Right renal pelvis (tissue), 4 donors: ENCODE measurements at regions not wholly inside any gene's neighbourhood (a gene's known extent, or its start where the extent isn't known, plus 50 kb on each side); places are given as distances from the start of the nearest gene placed in this dataset.
A peak's percentile ranks its signal among the peaks of the same experiment; 100 is the strongest.

Source experiments
- DNase-seq, 4 donors: peaks; one replicate each; pipeline ENCODE4 v3.0.0-alpha.2; 2013; ENCODE audit warnings: low read depth in 4 of 4, low spot score in 3 of 4, missing footprints in 1 of 4

DNA sequence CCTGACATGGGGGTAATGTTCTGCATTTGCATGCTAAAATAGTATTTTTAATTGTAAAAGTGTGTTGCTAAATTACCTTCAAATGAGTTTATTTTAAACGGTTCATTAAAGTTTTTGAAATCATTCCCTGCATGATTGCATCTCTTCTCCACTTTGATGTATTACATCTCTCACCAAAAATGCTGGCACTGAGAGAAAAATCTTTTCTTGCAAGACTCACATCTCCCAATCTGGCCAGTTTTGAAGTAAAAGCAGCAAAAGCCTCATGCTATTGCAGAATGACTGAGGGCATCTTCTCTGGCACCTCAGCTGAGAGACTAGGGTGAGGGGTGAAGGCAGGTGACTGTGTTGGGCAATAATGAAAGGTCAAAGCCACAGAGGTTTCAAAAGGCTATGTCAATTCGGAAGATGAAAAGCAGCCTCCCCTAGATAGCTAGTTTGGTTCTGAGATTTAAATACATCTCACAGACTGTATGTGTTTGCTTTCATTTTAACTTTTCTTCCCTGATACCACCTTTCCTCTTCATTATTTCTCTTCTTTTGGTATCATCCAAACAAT, 292.2 kb upstream of the RAG2 start:
- DNase-seq: no peak

DNA sequence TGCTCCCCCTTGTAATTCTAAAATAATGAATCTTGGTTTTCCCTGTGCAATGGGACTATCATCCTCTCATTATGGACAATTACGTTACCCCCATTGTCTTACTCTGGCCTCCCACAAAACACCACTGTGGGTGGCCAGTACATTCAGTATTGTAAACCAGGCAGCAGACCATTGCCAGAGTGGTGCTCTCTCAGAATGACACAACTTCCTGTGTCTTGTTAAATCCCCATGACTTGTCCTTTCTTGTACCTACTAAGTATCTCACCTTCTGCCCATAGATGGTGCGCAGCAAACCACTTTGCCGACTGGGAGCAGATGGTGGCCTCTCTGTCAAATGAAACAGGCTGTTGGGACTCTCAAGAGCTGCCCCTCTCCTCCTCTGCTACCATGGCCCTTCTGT, 287.1 kb upstream of the RAG2 start:
- DNase-seq: no peak

DNA sequence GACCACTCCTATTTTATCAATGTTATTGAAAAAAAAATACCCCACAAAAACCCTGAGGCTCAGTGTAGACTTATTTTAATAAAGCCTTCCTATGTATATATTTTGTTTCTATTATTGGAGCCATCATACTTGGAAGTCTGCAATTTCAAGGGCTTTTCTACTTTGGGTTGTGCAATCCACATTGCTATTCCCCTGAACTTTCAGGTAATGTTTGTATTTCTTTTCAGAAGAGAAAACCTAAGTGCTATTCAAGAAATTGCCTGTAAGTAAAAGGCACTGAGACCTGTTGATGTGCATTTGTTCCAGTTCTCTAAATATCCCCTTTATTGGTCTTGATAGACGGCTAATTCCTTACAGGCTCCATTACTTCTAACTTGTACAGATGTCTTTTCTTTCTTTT, 280.7 kb upstream of the RAG2 start:
- no peak for DNase-seq

DNA sequence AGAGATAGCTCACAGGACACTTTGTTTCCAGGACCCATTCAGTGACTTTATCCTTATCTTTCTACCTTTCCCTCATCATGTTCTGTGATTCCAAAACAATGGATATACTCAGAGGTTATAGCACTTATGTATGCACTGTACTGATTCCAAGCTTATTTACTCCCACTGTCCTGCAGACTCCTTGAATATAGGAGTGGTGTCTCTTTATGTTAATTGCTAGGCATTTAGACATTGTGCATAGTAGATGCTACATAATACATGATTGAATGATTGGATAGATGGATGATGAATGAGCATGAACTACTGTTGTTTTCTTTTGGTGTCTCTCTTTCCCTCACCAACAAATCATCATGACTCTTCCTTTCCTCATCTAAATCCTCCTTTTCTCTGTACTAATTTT, 279.1 kb upstream of the RAG2 start:
- DNase-seq: no peak

DNA sequence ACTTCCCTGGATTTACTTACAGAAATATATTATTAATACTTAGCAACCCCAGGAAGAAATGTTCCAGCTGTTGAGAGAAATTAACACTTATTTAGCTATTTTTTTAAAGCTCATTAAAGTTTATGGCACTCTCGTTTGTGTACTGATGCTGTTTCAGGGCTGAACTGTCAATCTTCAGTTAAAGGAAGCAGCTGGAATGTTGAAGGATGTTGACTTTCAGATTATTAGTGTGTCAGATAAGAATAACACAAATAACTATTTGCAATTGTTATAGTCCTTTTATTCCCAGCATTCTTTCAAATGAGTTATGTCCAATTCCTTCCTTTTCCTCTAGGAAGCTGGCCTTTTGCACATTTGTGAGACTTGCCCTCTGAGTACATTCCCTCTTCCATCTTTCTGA, 278.2 kb upstream of the RAG2 start:
- no peak for DNase-seq

DNA sequence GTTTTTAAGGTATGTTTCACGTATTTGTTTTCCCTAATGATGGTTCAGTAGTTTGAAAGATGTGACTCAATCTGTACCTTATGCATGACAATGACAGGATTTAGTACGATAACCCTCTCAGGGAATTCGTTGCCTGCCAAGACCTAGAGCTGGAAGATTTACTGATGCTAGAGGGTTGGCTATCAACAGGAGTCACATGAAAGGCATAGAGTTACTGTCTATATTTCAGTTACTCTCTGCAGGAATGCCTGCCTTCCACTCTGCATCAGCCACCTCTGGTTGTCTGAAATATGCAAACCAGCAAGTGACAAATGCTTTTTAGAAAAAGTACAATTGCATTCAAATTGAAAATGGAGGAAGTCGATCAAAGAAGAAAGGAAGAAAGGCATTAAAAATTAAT, 276.3 kb upstream of the RAG2 start:
- no peak for DNase-seq

DNA sequence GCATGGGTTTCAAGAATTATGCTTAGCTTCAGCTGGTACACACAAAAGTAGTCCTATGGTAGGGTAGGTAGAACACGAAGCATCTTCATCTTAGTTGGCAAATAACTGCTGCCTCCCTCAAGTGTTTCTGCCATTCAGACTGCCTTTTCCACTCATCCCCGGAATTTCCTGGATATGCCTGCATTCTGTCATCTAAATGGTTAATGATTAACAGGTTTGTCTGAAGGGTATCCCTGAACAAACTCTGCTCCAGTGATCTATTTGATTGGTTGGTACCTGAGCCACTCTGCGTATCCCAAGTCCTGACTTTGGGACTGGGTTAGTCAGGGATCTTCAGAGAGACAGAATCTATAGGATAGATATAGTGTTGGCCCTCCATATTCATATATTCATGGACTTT, 272.3 kb upstream of the RAG2 start:
- DNase-seq: no peak

DNA sequence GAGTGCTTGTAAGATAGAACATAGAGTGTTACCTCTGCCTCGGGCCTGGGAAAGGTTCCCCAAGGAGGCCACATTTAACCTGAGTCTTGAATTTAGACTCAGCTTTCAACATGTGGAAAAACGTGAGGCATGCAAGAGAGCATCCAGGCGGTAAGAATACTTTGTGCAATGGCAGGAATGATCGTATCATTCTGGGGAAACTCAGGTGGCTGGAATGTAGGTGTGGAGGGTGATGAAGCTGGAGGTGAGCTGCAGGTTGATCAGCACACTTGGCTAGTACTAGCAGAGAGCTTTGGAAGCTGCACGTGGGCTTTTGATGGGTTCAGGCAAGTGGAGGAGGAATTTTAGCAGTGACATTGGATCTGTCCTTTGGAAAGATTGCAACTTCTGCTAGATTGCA, 270.3 kb upstream of the RAG2 start:
- DNase-seq: no peak

DNA sequence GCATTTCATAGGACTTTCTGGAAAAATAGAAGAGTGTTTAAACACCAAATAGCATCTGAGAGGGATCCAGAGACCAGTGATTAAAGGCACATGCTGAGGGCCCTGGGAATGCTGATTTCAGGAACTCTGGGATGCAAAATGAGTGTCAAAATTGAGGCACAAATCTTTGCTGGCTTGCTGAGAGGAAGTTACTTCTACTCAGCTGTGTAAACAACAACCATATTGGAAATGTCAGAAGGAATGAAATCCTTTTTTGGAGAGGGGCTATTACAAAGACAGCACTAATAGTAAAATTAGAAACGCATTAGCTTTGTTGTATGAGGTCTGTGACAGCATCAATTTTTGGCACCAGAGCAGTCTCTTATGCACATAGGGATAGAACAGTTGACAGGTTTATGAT, 267.8 kb upstream of the RAG2 start:
- DNase-seq: peak in 1 of 4 donors; percentile 23

DNA sequence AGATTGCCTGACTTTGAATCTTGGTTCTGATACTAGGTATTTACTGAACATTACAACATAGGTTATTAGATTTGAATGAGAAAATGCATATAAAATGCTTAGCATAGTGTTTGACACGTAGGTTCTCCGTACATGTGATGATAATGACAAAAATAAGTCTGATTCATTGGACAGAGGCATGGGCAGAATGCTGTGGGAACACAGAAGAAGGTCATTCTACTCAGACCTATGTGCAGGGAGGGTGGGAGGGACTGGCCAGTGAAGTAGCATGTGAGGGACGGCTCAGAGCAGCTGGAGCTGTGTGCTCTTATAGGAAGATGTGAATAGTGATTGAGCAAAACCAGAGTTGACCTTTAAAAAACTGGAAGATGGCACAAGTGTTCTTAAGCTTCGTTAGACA, 256.8 kb upstream of the RAG2 start:
- DNase-seq: no peak

DNA sequence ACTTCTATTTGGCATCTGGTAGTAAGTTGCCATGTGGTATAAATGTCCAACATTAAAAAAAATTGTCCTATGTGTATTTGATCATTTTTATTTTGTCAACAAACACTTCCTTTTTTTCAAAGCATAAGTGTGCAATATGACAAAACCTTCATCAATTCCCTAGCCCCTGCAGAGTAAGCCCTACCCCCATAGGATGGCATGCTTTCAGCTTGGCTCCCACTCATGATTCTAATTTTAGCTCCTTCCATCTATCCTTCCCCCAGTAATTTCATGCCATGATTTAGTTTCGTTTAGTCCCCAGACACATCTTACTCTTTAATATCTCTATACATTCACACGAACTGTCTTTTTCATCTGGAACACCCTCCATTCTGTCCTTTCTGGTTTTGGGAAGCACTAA, 250.6 kb upstream of the RAG2 start:
- no peak for DNase-seq

DNA sequence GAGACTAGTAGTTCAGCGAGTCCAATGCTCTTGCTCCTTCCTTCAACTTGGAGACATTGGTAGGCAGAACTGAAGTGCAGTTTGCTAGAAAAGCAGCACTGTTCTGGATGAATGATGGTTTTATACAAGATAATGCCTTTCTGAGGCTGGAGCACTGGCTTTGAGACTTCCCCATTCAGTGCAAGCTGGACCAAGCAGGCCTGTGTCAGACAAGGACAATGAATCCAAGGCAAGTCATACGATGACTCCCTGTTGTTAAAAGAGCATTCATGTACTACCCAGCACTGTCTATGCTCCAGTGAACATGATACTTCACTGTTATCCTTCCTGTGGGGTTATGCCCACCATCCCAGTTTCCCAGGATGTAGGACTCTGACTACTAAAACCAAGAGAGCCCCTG, 242.3 kb upstream of the RAG2 start:
- DNase-seq: no peak

DNA sequence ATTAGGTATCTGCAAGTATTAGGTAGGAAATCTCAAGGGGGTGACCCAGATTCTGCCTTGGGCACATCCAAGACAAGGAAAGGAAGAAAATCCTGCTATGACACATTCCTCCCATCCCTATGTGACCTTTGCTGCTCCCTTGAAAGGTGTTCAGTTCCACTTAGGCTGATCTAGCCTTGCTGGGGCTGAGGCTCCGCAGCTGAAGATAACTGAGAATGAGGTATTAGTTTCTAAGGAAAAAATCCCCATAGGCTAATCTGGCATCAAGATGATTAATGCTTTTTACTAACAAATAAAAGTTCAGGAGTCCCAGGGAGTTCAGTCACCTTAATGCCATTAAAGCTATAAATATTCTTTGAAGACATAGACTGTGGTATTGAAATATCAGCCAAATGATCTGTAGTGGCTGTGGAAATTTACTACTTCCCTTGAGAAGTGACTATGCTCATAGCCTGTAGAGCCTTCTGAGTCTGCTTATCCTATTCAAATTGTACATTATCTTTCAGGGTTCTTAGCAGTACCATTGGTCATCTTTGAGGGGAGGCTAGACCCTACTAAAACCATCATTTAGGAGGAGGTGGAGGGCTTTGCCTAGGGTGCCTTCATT, 239.9 kb upstream of the RAG2 start:
- DNase-seq: no peak

DNA sequence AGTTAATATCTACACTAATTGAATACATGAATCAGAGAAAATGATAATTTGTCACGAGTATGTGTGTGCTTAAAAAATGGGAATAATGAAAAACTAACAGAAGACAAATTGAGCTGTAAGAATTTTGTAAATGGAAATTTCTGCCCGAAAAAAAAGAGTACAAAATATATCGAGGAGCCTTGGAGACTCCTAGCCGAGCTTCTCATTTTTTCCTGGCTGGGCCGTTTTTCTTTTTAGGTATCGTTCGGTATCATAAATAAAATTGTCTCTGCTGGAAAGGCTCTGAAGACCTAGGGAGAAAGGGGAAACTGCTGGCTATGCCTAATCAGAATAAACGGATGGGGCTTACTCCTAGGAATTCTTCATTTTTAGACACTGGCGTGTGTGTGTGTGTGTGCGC, 227.2 kb upstream of the RAG2 start:
- no peak for DNase-seq

DNA sequence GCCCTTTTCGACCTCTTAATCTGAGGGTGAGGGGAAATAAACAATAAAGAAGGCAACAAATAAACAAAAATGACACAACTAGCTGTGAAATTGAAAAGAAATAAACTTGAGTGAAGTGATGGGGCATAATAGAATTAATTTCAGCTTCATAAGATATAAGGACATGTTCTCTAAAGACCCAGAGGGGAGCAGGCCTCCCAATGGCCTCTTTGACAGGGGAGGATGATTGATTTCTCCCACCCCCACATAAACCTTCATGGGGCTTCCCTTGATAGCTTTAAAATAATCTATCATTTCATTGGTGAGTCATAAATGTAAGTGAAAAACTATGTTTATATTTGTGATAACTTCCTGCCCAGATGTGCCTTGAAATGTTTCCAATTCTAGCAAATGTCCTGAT, 226.3 kb upstream of the RAG2 start:
- no peak for DNase-seq

DNA sequence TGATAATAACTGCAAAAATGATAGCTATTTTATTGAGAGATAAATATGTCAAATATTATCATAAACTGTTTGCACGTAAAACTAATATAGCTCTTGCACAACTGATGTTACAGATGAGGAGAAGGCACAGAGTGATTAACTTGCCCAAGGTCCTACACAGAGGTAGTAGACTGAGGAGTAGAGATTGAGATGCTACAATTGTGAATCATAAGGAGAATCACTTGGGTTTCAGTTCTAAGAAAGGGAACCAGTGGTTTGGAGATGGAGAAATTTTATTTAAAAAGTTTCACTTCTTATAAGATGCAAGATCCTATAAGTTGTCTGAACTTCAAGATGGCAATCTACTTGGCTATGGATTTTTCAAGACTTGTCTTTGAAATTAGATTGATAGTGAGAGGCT, 224.8 kb upstream of the RAG2 start:
- DNase-seq: no peak

DNA sequence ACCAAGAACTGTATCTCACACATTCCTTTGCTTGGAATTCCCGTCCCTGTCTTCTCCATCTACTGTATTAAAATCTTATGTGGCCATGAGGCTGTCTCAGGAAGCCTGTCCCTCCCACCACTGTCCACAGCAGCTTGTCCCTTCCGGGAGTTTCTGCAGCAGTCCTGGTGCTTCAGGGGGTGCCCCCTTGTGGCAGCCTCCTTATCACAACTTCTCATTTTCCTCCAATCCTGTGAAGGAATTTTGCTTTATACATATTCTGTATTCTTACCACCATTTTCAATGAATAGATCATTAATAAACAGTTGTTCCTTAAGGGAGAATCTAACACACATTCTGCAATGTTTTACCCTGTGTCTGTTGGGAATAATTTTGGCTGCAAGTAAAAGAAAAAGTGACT, 220.4 kb upstream of the RAG2 start:
- DNase-seq: no peak

DNA sequence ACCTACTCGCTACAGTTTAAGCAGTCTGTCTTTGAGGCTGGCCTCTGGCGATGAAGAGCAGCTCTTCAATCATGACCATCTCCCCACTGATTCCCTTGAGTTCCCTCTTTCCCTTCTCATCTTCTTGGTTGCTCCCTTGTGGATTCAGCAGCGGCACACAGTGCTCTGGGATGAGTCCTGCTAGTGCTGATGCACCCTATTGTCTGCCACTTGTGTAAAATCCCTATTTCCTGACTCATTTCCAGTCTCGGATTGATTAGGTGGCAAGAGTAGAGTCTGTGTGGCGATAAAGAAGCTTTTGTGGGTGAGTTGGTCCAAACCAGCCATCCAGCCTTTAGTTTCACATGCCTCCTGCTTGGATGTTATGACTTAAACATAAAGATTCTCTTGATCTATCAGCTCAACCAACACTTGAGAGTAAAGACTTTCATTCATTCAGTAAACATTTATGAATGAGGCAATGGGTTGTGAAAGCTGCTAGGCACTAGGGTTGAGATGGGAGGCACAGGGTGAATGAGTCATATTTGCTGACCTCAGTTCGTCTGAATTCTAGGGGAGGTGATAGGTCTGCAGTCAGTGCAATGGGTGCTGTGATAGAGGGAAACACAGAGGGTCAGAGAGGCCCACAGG, 219.4 kb upstream of the RAG2 start:
- DNase-seq: no peak

DNA sequence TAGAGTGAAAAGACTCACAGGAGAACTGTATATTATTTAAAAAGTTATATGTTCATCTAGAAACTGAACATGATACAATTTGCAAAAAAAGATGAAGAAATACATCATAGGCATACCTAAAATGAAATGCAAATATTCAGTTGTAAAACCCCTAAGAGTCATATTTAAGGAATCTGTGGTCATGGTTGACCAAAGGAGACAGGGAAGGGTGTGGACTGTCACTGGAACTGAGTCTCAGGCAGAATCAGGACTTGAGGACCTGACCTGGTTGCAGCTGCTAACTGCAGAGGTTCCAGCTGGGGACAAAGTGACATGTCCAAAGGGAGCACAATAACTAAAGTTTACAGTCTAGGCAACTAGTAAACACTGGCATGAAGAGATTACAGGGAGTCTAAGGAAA, 211.3 kb upstream of the RAG2 start:
- DNase-seq: no peak

DNA sequence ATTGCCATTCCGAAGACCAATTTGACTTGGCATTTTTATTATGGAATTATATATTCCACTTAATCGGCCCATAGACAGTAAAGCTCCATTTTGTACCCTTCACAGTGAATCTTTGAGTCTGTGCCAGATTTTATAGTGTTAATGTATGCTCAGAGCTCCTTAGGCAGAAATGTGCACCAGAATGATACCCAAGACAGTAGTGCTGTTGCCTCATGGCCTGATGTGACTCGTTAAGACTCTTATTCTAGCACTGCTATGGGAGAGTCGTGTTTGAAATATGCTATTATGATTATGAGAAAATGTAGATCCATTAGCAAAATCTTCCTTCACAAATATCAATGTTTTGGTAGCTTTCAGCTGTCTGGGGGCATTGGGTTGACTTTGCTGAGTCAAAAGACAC, 209.8 kb upstream of the RAG2 start:
- no peak for DNase-seq

DNA sequence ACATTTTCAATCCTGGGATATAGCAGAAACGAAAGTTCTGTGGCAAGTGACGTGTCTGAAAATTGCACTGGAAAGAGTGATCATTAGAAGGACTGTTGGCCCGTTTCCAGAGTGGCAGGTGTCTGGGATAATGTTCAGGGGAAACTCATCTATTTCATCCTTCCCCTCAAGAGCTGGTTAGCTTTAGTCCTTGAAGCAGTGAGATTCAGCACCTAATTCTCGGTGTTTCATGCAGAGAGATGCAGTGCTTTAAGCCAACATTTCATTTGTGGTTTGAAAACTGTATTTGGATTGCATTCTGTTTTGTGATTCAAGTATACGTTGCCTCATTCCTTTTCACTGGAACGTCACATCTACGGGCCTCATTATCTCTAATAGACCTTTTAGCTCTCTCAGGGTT, 205.0 kb upstream of the RAG2 start:
- DNase-seq: no peak

DNA sequence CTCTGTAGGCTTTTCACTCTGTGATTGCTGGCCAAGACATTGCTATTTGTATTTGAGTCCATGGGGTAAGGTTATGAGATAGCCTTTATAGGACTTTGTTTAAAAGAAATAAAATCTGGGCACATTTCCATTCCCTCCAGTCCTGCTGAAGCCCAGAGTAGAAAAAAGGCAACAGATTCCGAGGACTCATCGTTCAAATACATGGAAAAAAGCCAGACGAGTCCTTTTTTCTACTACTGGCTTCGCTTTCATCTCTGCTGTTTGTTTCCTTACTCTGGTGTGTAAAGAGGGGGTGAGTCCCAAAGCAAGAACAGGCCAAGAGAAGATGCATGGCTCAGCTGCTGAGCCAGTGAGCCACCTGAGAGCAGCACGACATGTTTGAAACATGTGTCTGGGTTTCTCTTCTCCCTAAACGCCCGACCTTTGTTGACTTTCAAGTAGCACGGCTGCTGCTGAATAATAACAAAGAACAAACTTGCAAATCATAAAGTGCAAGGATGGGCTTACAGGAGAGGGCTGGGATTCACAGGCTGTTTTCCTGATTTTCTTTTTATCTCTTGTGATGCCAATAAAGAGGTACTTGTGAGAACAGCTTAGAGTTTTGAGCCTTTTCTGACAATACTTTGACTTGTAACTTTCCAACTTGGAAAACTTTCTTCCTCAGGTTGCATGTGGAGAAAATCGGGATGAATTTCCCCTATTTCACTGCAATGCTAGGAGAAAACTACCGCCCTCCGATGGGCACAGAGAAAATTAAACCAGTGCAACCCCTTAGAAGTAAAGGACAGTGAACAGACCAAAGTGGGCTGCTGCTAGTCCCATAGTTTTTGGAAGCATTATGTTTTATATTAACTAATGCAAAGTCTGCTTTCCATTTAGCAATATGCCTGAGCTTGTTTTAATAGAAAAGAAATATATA, 195.2 kb upstream of the RAG2 start:
- DNase-seq: peak in 1 of 4 donors; percentile 10
